OCI-M2 (cell line): ENCODE measurements at regions not wholly inside any gene's neighbourhood (a gene's known extent, or its start where the extent isn't known, plus 50 kb on each side); places are given as distances from the start of the nearest gene placed in this dataset.
"Not testable (repeated sequence)": the region's sequence is repeated elsewhere in the genome, so short reads cannot be mapped to it uniquely, and the experiment has no call there.

Experiments
- DNase-seq: peaks from one replicate; lab custom pipeline; 2025; ENCODE audit not compliant: unreplicated experiment; lab: John Stamatoyannopoulos, UW

DNA sequence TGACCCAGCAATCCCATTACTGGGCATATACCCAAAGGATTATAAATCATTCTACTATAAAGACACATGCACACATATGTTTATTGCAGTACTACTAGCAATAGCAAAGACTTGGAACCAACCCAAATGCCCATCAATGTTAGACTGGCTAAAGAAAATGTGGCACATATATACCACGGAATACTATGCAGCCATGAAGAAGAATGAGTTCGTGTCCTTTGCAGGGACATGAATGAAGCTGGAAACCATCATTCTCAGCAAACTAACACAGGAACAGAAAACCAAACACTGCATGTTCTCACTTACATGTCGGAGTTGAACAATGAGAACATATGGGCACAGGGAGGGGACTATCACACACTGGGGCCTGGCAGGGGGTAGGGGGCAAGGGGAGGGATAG is 183.0 kb downstream of the HACE1 start:
- DNase-seq: not testable (repeated sequence)

DNA sequence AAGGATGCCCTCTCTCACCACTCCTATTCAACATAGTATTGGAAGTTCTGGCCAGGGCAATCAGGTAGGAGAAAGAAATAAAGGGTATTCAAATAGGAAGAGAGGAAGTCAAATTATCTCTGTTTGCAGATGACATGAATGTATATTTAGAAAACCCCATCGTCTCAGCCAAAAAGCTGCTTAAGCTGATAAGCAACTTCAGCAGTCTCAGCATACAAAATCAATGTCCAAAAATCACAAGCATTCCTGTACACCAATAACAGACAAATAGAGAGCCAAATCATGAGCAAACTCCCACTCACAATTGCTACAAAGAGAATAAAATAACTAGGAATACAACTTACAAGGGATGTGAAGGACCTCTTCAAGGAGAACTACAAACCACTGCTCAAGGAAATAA is 184.6 kb downstream of the HACE1 start:
- not testable (repeated sequence) for DNase-seq

DNA sequence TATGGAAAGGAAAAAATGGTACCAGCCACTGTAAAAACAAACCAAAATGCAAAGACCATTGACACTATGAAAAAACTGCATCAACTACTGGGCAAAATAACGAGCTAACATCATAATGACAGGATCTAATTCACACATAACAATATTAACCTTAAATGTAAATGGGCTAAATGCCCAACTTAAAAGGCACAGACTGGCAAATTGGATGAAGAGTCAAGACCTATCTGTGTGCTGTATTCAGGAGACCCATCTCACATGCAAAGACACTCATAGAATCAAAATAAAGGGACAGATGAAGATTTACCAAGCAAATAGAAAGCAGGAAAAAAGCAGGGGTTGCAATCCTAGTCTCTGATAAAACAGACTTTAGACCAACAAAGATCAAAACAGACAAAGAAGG is 186.6 kb downstream of the HACE1 start:
- DNase-seq: not testable (repeated sequence)

DNA sequence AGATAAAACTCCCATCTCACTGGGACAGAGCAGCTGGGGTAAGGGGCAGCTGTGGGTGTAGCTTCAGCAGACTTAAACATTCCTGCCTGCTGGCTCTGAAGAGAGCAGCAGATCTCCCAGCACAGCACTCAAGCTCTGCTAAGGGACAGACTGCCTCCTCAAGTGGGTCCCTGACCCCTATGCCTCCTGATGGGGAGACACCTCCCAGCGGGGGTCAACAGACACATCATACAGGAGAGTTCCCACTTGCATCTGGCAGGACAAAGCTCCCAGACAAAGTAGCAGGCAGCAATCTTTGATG is 188.2 kb downstream of the HACE1 start:
- not testable (repeated sequence) for DNase-seq

DNA sequence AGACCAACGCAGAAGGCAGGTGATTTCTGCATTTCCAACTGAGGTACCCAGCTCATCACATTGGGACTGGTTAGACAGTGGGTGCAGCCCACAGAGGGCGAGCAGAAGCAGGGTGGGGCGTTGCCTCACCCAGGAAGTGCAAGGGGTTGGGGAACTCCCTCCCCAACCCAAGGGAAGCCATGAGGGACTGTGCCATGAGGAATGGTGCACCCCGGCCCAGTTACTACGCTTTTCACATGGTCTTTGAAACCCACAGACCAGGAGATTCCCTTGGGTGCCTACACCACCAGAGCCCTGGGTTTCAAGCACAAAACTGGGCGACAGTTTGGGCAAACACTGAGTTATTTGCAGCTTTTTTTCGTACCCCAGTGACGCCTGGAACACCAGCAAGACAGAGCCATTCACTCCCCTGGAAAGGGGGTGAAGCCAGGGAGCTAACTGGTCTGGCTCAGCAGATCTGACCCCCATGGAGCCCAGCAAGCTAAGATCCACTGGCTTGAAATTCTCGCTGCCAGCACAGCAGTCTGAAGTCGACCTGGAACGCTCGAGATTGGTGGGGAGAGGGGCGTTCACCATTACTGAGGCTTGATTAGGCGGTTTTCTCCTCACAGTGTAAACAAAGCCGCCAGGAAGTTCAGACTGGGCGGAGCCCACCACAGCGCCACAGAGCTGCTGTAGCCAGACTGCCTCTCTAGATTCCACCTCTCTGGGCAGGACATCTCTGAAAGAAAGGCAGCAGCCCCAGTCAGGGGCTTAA is 188.7 kb downstream of the HACE1 start:
- DNase-seq: not testable (repeated sequence)

DNA sequence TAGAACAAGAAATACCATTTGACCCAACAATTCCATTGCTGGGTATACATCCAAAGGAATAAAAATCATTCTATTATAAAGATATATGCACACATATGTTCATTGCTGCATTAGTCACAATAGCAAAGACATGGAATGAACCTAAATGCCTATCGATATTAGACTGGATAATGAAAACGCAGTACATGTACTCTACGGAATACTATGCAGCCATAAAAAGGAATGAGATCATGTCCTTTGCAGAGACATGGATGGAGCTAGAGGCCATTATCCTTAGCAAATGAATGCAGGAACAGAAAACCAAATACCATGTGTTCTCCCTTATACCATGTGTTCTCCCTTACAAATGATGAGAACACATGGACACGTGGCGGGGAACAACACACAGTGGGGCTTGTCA is 190.2 kb downstream of the HACE1 start:
- no peak for DNase-seq

DNA sequence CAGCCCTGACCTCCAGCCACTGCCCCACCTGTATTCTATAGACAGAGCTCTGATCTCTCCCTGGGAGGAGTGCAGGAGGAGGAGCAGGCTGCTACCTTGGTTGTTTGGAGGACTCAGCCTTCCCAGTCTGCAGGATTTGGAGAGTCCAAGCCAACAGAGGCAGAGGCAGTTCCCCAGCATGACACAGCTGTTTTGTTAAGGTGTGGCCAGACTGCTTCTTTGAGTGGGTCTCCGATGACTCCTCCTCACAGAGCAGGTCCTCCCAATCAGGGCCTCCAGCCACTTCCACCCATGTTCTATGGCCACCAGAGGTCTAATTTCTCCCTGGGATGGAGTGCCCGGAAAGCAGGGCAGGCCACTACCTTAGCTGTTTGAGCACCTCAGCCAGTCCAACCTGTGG is 203.5 kb downstream of the HACE1 start:
- no peak for DNase-seq

DNA sequence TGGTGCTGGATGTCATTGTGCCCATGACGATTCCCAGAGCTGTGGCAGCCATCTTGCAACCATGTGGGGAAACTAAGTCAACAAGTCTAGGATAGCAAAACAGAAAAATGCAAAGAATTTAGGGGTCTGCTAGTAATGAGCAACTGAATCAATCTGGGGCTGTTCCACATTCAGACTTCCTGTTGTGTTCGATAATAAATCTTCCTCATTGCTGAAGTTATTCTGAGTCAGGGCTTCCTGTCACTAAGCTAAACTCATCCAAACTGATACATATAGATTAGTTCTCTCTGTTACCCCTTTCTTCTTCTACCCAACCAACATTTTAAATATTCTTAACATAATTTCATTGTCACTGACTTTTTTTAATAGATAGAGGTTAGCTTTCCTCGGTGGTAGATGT is 205.9 kb downstream of the HACE1 start:
- no peak for DNase-seq

DNA sequence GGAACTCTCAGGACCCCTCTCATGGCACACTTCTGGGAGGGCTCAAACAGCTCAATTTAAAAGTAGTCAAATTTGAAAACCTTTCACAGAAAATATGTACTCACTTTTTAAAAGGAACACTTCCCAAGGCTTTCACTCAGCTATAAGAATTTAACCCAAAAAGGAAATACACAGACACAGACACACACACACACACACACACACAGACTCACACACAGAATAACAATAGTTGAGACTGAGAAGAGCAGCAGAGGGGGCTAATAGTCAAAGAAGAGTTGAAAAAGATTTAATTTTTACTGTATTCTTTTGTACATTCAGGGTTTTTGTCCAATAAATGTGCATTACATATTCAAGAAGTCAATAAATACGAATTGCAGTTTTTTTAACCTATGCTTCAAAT is 211.4 kb downstream of the HACE1 start:
- DNase-seq: no peak

DNA sequence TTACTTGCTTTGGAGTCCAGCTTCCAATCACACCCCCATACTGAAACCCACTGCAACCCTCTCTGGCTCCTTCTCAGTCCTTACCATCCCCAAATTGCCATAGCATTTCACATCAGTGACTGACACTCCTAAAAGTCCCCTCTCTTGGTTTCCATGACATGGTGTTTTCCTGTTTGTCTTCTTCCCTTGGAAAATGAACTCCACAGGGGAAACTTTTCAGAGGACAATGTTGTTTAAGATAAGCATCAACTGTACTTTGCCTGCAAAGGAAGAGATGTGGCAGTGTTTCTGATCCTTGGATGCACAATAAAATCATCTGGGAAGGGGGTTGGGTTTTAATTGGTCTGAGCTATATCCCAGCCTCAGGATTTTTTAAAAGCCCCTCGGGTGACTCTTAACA is 214.9 kb downstream of the HACE1 start:
- no peak for DNase-seq

DNA sequence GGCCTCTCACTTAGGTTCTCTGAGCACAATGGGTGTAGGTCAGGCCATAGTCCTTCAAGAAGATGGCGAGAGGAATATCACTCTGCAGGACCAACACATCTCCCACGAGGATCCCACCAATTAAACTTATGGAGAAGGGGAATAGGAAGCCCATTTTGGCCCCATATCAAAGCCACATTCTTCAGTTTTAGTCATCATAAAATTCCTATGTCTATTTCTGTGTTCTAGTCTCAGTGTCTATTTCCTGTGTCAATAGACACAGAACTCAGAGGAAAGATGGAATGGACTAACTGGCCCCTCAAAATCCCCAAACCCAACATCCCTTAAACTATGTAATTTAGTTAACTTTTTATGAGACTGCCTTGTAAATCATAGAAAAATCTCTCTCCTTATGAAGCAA is 216.8 kb downstream of the HACE1 start:
- no peak for DNase-seq

DNA sequence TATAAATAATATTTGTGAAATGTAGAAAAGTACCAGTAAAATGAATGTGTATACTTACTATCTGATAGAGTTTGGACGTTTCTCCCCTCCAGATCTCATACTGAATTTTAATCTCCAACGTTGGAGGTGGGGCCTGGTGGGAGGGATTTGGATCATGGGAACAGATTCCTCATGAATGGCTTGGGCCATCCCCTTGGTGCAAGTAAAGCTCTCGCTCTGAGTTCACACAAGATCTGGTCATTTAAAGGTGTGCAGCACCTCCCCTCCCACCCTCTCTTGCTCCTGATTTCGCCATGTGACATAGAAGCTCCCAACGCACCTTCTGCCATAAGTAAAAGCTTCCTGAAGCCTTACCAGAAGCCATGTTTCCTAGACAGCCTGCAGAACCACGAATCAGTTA is 219.0 kb downstream of the HACE1 start:
- no peak for DNase-seq

DNA sequence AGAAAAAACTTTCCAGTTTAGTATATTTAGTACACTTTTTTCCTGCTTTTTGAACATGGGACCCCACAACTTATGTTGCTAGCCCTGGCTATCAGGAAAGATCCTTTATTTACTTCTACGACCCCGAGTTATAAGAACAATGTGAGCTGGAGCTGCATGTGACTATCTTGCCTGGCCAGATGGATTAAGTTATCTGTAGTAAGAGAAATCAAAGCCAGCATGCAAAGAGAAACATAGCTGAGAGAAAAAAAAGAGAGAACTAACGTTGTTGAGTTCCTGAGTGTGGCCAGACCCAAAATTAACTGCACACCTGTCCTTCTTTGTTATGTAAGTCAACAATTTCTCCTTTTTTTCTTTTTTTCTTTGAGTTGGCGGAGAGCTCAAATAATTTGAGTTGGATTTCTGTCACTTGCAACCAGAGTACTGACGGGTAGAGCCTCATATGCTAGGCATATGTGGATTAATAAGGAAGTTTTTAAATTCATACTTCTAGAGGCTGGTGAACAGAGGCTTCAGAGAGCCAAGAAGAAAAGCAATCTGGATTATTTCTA is 219.5 kb downstream of the HACE1 start:
- no peak for DNase-seq

DNA sequence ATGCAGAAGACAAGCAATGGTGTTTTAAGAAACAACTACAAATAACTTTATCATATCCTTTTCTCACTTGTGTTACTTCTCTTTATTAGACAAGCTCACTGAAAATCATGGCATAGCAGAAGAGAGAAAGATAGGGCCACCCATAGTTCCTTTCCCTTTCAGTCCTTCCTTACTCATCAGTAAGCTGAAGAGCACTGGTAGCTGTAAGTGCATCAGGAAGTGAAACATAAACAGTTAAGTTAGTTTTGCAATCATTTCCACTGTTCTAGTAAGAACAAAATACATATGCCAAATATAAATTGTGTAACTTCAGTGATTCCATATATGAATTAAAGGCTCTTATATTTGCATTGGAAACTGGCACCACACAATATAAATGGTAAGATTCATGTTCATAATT is 220.1 kb downstream of the HACE1 start:
- no peak for DNase-seq

DNA sequence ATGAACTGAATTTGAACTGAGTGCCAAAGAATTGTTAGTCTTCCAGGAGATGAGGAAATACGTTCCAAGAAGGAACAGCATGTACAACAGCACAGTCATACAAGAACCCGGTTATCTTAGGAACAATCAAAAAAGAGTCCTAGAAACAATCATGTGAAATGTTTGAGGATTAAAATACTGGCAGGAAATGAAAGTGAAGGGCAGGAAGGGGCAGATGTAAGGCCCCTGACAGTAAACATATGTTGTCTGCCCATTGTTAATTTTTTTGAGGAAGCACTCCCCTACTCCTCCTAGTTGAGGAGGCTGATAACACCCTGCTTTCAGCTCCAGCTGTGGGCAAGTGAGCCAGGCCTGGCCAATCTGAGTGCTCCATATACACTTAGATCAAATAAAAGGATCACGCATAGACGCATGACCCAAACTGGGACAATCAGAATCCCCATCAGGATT is 220.9 kb downstream of the HACE1 start:
- DNase-seq: peak; percentile 68

DNA sequence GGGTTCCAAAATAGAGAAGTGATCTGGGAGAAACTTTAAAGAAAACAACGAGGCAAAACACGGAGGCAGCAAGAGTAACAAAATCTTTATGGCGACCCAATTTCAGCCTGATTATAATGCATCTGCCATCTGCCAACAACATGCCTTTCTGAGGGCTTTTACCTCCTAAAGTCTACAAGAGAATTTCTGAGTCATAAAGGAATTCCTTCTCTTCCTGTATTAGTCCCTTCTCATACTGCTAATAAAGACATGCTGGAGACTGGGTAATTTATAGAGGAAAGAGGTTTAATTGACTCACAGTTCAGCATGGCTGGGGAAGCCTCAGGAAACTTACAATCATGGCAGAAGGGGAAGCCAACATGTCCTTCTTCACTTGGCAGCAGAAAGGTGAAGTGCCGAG is 226.6 kb downstream of the HACE1 start:
- DNase-seq: no peak

DNA sequence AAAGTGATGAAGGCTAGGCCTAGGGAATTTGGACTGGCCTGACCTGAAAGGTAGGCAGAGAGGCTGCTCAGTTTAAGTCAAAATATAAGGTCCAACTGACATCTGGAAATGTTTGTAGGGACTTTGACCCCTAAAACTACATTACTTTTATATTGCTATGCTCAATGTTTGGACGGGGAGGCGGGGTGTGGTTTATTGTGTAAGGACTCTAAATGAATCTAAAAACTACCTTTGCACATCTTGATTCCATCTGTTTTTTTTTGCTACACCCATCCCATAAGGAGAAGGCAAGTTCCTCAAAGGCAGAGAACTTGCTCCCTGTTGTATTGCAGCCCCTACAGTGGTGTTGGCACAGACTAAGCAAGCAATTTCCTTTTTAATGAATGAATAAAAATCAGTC is 227.1 kb downstream of the HACE1 start:
- DNase-seq: no peak

DNA sequence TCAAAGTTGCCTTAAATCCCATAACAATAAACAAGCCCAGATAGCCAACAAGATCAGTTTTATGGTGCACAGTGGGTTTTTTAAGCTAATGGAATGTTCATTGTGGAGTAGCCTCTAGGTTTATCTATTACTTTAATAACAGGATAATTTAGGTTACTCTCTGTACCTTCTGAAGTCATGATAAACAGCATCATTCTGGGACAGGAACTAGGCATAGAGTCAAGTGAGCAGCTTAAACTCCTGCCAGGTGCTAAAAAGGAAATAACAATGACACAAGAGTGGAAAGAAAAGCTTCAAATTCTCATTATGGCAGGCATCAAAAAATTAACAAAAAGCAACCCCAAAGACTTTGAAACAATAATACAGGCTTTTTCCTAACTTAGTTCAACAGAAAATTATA is 228.8 kb downstream of the HACE1 start:
- DNase-seq: no peak

DNA sequence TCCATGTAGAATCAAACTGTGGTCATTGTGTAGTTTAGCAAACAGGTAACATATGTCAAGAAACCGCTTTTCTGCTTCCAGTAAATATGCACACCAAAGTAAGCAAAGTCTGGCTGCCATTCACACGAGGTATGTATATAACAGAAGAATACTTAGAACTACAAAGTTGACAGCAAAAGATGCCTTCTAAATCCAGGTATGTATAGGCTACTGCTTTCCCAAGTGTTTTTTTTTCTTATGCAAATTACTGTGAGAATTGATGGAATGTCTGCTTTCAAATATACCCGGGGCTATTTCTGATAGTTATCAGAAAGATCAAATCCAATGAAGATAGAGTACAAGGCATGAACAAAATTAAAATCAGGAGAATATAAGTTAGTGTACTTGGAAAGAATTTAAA is 229.2 kb downstream of the HACE1 start:
- DNase-seq: no peak

DNA sequence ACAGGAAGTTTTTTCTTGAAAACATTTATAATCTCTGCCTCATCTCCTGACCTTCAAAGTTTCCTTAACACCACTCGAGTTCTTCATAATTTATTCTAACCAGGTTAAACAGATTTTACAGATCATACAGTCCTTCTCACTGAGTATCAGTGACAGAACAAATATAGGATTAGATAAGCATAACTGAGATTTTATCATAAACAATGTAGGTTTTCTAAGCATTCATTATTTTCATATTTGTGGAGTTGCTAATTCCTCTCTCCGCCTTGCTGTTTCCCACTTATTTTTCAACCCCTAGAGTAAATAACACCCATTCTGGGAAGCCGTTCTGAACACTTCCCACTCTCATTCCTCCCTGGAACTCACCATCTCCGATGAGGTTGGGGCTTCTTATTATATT is 229.9 kb downstream of the HACE1 start:
- DNase-seq: no peak

DNA sequence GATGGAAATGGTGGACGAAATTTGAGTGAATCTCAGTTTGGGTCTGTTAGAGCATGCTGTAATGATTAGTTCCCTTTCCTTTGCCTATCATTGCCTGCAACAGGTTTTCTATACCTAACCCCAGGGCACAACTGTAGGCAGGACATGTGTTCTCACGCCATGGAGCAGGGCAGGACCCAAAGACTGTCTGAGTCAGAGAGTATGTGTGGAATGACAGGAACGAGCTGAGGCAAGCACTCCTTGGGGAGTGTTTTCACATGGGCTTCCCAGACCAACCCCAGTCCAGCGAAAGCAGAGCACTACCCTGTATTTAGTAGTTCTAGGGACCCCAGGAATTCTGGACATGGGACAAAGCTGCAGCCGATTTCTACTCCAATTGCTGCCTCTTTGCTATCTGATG is 234.2 kb downstream of the HACE1 start:
- no peak for DNase-seq

DNA sequence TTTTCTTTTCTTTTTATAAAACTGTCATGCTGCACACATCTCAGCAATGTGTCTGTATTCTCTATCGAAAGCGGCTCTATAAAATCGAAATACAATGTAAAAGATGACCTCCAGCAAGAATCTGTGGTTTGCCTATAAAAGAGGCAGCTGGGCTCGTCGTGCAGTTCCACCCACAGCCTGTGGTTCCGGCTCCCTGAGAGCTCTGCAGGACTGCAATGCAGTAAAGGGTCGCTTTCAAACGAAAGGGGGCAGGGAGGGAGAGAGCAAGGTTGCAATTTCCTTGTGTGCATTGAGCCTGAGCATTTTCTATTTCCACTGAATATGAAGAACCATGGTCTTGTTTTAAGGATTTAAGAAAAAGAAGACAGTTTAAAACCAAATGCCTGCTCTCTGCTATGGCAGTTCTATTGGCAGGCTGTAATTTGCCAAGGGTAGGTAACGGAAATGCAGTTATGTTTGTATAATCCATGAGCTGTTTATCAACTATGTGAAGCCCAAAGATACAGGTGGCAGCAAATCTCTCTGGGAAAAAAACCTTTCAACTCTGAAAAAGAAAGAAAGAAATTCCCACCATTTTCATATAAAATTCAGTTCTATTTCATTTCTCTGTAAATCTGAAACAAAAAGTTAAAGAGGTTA is 236.5 kb downstream of the HACE1 start:
- DNase-seq: no peak

DNA sequence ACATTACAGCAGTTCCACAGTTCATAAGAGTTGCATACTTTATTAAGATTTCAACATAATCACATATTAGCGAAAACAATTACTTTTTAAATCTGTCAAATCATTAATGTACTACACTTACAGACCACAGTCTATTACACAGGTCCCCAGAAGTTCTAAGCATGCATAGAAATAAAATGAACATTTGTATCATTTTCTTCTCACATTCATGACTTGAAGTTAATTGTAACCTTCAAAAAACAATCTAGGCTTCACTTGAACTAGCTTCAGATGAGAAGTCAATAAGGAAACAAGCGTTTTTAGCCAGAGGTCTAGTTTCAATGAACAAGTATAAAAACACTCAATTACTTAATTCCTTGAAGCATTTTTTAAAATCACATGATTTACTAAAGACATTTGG is 238.3 kb downstream of the HACE1 start:
- DNase-seq: no peak
